ENCODE measurements at regions not wholly inside any gene's neighbourhood (a gene's known extent, or its start where the extent isn't known, plus 50 kb on each side); places are given as distances from the start of the nearest gene placed in this dataset.

- Mint-ChIP-seq H3K27ac (no peak overlapping the region; the same call in 1 of the 2 replicates), H3K4me3 (no peak overlapping the region), H3K4me1 (peaks cover 23% of the 10 kb centered on the region), H3K27me3 (ENCODE audit: insufficient read depth, low read depth, poor library complexity) (no peaks in the 10 kb centered on the region), H3K9me3 (peaks cover 5% of the 10 kb centered on the region; the same call in 2 of the 3 replicates), H3K36me3 (ENCODE audit: low read depth) (peaks cover 16% of the 10 kb centered on the region; the same call in 2 of the 3 replicates)
- H3K4me3 ChIP-seq, result no peak overlapping the region
- H3K27ac ChIP-seq (ENCODE audit: low read depth), result no peak overlapping the region
- H4K20me1 ChIP-seq (replicated peaks; ENCODE audit: insufficient read depth), result no peaks in the 10 kb centered on the region
- peaks cover 22% of the 10 kb centered on the region for H3K4me1 ChIP-seq (ENCODE audit: insufficient read depth)
- no peak overlapping the region for H3K4me2 ChIP-seq
- no peak for TF ChIP-seq REST (IDR thresholded peaks at IDR 0.05; ENCODE audit: unreplicated experiment)
- TF ChIP-seq CREB1 (CRISPR knock-in tag; IDR thresholded peaks at IDR 0.05; ENCODE audit: low read depth), result no peak
- no peak for TF ChIP-seq ETS1 (IDR thresholded peaks at IDR 0.05)
- TF ChIP-seq ZNF114 (CRISPR knock-in tag; IDR thresholded peaks at IDR 0.05), result no peak
- TF ChIP-seq ZNF462 (CRISPR knock-in tag; IDR thresholded peaks at IDR 0.05), result no peak
- TF ChIP-seq JUNB (IDR thresholded peaks at IDR 0.05; ENCODE audit: unreplicated experiment), result no peak
- no peak for TF ChIP-seq EZH2 (IDR thresholded peaks at IDR 0.05; ENCODE audit: low read depth, unreplicated experiment)
- TF ChIP-seq ZNF331 (CRISPR knock-in tag; IDR thresholded peaks at IDR 0.05; ENCODE audit: low read depth), result no peak
- no peak for TF ChIP-seq EZH2phosphoT487 (IDR thresholded peaks at IDR 0.05; ENCODE audit: unreplicated experiment)
- no peak for TF ChIP-seq STAT1 (IDR thresholded peaks at IDR 0.05; ENCODE audit: unreplicated experiment)
- TF ChIP-seq POLR2AphosphoS5 (IDR thresholded peaks at IDR 0.05; ENCODE audit: low read depth), result no peak
- TF ChIP-seq CTCF (conservative IDR thresholded peaks at IDR 0.05; ENCODE audit: low read depth in 2 of 2), result no peak
- no peak for TF ChIP-seq NANOG (IDR thresholded peaks at IDR 0.05; ENCODE audit: borderline replicate concordance)
- 0 out of 2 replicates have a peak, but pooled peaks cover 6% of the 10 kb centered on the region for H3K9me2 ChIP-seq (ENCODE audit: insufficient read depth)
- no peak for DNase-seq (ENCODE audit: low spot score)
- H3K79me2 ChIP-seq (replicated peaks; ENCODE audit: insufficient read depth), result no peaks in the 10 kb centered on the region
- H2AFZ ChIP-seq, result peak overlapping the region; percentile 30; the same call in 1 of the 2 replicates
- no peak for ATAC-seq
- H3K27me3 ChIP-seq (ENCODE audit: insufficient read depth), result no peaks in the 10 kb centered on the region
- H3F3A ChIP-seq (replicated peaks; ENCODE audit: low read depth), result no peaks in the 10 kb centered on the region
- no peaks in the 10 kb centered on the region for H3K36me3 ChIP-seq (ENCODE audit: insufficient read depth)
These were observed 177.5 kb downstream of the RBM43 start for GRCh38 chr2:151083856-151084795.

Data from GM23338 (cell line).